ENCODE measurements at regions not wholly inside any gene's neighbourhood (a gene's known extent, or its start where the extent isn't known, plus 50 kb on each side); places are given as distances from the start of the nearest gene placed in this dataset.
A peak's percentile ranks its signal among the peaks of the same experiment; 100 is the strongest.

DNA sequence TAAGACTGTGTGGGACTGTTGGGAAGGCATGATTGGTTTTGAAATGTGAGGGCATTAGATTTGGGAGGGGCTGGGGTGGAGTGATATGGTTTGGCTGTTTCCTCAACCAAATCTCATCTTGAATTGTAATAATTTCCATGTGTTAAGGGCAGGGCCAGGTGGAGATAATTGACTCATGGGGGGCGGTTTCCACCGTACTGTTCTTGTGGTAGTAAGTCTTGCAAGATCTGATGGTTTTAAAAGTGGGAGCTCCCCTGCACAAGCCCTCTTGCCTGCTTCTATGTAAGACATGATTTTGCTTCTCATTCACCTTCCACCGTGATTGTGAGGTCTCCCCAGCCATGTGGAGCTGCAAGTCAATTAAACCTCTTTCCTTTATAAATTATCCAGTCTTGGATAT lies 76.6 kb upstream of the PPFIA2 start:
- no peak for DNase-seq (ENCODE audit: low read depth in 2 of 3, low spot score in 2 of 3)

DNA sequence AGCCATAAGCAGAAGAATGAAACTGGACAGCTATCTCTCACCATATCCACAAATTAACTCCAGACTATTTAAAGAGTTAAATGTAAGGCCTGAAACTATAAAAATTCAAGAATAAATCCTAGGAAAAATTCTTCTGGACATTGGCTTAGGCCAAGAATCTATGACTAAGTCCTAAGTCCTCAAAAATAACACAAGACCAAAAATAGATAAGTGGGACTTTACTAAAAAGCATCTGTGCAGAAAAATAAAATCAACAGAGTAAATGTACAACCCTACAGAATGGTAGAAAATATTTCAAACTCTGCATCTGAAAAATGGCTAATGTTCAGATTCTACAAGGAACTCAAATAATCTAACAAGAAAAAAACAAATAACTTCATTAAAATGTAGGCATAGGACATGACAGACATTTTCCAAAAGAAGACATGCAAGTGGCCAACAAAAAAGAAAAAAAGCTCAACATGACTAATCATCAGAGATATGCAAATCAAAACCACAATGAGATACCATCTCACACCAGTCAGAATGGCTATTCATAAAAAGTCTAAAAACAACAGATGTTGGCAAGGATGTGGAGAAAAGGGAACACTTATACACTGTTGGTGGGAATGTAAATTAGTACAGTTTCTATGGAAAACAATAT lies 61.0 kb upstream of the PPFIA2 start:
- DNase-seq (ENCODE audit: low read depth in 2 of 3, low spot score in 2 of 3) = no peak

DNA sequence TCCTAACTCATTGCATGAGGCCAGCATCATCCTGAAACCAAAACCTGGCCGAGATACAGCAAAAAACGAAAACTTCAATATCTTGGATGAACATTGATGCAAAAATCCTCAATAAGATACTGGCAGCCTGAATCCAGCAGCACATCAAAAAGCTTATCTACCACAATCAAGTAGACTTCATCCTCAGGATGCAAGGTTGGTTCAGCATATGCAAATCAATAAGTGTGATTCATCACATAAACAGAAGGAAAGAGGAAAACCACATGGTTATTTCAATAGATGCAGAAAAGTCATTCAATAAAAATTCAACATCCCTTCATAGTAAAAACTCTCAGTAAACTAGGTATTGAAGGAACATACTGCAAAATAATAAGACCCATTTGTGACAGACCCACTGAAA lies 56.5 kb upstream of the PPFIA2 start:
- no peak for DNase-seq (ENCODE audit: low read depth in 2 of 3, low spot score in 2 of 3)

DNA sequence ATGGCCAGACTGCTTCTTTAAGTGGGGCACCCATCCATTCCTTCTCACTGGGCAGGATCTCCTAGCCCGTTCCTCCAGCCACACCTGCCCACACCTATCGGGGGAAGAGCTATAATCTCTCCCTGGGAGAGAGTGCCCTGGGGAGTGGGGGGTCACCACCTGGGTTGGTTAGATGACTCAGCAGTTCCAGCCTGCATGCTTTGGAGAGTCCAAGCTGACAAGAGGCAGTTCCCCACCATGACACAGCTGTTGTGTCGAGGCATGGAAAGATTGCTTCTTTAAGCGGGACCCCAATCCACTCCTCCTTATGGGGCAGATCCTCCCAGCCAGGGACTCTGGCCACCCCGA lies 52.6 kb upstream of the PPFIA2 start:
- no peak for DNase-seq (ENCODE audit: low read depth in 2 of 3, low spot score in 2 of 3)

DNA sequence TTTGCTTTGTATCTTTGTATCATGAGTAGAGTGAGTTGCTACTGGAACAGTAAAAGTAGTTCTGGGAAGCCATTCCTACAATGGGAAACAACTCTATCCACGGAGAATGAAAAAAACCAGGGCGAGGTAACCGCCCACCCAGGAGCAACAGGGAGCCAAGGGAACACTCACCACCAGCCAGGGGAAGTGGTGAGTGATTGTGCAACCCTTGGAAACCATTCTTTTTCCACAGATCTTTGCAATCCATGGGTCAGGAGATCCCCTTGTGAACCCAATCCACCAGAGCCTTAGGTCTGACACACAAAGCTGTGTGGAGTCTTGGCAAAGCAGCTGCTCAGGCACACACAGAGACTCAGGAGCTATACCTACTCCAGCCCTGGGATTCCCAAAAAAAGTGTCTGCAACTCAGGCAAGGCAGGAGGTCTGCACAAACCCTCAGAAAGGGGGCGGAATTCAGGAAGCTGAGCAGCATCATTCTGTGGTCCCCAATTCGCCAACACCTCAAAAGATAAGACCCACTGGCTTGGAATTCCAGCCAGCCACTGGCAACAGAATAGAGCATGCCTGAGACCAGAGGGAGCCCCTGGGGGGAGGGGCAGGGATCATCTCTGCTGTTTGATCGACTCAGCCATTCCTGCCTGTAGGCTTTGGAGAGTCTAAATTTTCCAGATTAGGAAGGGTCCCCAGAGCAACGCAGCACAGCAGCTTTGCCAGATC lies 52.1 kb upstream of the PPFIA2 start:
- no peak for DNase-seq (ENCODE audit: low read depth in 2 of 3, low spot score in 2 of 3)

DNA sequence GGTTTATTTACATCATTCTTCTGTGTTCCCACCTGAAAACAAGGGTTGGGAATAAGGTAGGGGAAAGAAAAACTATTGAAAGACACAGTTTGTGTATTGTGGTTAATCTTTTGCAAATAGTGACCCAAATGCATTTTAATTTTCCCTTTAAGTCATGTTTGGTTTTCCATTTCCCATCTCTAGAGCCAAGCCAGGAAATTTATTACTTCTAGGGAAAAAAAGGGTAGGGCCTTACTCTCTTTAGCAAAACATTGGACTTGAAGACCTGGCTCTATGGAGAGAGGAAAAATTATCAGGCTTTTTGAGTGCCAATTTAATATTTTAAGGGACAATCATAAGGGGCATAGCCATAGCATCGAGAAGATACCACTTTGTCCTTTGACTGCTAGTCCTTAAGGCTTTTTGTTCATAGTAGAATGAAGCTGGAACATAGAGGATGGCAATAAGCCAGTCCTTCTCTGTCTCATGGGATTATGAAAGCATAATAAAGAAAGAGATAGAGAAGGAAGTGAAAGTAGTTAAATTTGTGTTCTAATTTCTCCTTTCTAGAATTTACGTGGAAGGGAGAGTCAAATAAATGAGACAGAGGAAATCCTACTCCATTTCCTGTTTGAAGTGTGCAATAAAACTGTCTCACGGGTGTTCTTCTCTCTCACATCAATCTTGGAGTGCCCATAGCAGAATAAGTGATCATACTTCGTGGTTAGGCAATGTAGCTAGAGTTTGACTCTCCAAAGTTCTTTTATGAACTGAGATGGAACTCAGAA lies 50.9 kb upstream of the PPFIA2 start:
- DNase-seq (ENCODE audit: low read depth in 2 of 3, low spot score in 2 of 3) = peak in 1 of 3 donors; percentile 13

DNA sequence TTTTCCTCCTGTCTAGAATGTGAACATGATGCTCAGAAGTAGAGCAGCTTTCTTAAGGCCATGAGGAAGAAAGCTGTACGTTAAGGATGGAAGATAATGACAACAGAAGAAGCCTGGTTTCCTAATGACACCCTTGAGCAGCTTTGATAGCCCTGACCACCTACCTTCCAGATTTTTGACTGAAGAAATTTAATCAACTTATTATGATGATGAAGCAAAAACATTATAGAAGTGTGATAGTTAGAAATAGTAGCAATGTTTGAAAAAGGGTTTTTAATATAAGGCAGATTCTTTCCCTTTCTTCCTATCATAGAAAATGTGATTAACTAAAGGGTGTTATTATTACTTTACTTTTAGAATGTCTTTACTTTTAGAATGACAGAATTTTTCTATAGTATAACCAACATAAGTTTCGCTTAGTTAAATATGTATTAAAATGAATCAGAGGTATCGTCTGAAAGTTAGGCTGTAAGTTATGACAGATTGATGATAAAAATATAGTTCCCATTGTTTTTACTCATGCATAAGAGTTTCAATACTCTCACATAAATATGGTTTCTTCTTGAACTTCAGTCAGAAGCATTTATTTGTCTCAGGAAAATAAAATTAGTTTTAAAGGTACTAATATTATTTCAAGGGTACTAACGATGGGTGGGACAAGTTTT lies 50.1 kb upstream of the PPFIA2 start:
- DNase-seq (ENCODE audit: low read depth in 2 of 3, low spot score in 2 of 3) = no peak
